Activated CD4-positive, alpha-beta T cell treated with anti-CD3 and anti-CD28 coated beads, Interleukin-2, amount 50 U/mL, for 1 hour (primary cell): ENCODE measurements at regions not wholly inside any gene's neighbourhood (a gene's known extent, or its start where the extent isn't known, plus 50 kb on each side); places are given as distances from the start of the nearest gene placed in this dataset.

ENCODE experiments used
- DNase-seq: peaks from one replicate; pipeline ENCODE4 v3.0.0-alpha.2; 2020

DNA sequence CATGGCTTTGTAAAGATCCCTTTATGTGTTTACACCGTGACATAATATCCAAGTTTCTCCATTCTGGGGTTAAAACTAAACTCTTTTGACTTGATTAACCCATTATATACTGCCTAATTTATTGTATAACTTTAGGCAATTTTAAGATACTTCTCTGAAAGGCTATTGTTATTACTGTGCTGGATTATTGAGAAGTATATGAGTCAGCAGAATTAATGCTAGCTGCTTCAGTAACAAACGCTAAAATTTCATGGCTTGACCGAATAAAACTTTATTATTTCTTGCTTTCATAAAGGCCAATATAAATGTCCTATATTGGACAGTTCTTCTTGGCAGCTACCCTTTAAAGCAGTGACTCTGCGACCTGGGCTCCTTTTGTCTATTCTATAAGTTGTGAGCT, 853.9 kb downstream of the SORCS3 start:
- no peak for DNase-seq

DNA sequence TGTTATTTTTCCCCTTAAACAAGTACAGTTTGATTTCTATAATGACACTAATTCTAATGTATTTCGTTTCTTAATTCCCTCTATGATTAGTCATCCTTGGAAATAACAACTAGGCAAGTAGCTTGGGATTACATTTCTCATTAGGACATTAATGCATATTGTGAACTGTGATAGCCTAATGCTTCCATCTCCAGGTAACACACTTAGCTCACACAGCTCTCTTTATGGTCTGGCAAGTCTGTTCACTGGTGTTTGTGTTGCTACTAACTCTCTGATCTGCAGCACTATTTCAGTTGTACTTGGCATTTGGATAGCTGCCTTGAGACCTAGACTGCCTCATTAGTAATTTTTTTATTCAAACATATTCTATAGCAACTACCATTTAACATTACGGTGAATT, 853.2 kb downstream of the SORCS3 start:
- DNase-seq, result no peak

DNA sequence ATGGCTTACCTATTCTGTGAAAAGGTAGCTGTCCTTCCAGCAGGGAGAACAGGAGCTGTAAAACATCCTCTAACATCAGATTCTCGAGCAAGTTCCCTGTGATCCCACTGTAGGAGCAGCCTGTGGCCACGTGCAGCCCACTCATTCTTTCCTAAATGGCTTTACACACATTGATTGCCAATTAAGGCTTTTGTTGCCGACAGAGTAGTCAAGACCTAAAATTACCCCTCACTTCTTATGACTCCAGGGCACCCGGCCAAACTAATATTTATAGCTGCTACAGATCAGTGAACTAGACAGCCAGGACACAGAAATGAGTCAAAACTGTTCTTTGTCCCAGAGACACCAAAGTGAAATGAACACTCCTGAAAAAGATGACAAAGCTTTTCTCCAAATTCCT, 832.1 kb downstream of the SORCS3 start:
- DNase-seq, result no peak

DNA sequence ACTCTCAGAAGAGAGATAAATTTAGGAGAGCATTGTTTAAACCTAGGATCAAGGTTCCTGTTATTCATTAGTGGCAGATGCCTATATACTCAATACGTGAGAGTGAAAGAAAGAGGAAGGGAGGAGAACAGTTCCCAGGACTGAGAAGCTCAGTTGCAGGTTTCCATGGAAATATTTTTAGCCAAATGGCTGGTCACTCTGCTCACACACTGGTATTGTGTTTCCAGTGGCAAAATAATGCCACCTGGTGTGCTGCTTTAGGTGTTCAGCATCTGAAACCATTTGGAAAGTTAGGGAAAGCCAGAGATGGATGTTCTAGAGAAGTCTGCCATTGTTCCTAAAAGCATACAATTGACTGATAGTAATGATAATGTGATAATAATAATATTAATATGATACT, 827.7 kb downstream of the SORCS3 start:
- DNase-seq, result no peak

DNA sequence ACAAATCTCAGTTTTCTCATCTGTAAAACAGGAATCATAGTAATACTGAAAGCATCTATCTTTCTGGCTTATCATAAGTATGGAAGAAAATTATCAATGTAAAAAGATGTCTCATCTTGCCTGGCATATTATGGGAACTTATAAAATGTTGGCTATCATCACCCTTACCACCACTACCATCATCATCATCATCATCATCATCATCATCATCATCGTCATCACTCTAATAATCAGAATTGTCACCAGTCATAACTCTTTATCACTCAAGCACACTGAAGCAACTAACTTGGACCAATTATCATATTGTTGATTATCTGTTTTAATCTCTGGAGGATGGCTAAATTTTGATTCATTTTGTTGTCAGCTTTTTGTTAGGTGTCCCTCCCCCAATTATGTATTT, 825.4 kb downstream of the SORCS3 start:
- no peak for DNase-seq

DNA sequence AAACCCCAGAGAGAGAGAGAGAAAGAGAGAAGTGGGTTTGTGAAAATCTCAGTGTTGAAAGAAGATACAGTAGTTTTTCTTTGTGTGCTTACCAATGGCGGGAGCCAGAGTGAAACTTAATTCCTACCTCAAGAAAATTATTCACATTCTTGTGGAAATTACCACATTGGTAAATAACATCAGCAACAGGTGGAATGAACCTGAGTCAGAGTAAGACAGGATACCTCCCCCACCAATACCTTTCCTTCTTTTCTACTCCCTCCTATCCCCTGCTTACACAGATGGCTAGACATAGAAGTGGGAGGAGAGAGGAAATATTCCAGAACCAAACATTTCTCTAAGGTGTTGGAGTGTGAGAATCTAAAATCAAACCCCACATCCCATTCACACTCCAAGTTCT, 793.9 kb downstream of the SORCS3 start:
- no peak for DNase-seq

DNA sequence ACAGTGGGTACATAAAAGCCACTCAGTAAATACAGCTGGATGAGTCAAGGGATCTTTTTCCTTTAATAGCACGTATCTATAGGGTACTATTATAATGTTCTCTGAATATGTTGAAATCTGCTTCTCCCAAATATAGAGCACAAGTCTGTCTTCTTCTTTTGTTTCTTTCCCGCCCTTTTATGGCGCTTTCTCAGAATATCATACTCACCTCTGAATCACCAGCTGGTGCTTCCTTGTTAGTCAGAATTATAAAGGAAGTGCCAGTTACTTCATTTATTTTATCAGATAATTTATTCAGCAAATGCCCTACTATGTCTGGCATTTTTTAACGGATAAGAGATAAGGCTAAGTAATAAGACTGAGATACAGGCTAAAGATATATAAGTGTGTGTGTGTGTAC, 772.9 kb downstream of the SORCS3 start:
- no peak for DNase-seq

DNA sequence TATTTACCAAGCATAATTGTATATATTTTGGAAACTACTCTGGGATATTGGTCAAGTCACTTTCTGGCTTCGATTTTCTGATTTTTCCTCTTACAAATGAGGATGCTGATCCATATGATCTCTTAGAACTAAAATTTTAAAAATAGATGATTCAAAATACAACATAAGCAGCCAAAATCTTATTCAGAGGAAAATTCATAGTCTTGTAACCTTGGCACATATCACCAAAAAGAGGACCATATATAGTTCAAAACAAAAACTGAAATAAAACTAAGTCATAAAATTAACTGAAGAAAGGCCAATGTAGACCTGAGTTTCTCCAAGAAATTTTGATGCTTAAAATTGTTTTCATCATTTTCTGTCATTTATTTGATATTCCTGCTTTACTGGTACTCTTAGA, 768.3 kb downstream of the SORCS3 start:
- no peak for DNase-seq

DNA sequence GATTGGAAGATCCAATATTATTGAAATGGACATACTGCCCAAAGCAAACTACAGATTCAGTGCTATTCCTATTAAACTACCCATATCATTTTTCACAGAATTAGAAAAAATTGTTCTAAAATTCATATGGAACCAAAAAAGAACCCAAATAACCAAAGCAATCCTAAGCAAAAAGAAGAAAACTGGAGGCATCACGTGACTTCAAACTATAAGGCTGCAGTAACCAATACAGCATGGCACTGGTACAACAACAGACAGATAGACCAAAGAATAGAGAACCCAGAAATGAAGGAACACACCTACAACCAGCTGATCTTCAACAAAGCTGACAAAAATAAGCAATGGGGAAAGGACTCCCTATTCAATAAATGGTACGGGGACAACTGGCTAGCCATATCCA, 765.4 kb downstream of the SORCS3 start:
- no peak for DNase-seq

DNA sequence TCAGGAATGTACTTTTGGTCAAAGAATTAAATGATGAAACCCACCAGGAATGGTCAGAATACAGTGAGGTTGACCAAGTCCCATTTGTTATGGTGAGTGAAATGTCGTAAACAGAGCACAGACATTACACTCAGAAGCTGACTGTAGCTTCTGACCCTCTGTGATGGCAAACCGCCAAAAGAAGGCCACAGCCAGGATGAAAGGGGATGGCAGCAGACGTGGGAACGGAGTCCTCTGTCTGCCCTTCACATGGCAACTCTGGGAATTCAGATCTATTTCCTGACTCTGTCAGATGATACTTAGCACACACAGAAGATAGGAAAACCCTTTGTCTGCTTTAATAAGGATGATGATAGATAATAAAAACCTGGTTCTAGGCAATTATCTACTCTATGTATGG, 757.1 kb downstream of the SORCS3 start:
- DNase-seq, result no peak

DNA sequence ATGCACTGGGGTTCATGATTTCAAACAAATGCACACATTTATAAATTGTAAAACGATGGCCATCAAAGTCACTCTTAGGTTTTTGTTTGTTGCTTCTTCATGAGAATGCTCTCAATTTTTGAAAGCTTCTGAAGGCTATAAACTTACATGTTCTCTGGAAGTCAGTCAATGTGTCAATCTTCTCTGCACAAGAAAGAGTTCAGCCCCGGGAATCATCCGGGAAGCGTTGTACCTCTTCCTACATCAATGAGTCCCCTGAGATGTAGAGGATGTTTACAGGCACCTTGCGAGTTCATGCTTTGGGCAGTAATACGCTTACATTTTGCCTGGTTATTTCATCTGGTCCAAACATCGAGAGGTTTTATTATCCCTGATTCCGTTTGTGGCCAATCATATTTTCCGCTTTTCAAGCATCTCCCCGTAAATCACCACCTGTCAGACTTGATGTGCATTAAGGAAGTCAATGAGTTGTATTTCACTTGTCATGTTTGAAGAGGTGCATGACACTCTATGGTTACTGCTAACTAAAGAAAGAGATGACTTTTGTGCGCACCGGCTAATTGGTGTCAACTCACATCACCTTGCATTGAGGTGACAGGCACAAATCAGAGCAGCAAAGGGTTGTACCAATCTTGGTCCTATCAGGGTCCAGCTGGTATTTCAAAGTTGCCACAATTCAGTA, 750.7 kb downstream of the SORCS3 start:
- DNase-seq, result no peak

DNA sequence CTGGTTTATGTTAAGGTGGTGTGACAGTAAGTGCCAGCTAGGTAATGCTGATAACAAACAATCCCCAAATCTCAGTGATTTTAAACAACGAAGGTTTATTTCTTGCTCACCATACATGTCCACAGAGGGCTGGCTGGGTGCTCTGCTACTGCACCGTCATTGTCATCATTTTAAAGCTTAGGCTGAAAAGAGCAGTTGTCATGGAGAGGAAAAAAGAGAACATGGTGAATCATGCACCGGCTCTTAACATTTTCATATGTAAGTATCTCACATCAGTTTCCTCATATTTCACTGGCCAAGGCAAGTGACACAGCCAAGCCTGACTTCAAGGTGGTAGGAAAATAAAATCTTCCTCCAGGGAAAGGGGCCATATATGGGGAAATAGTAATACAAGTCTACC, 746.9 kb downstream of the SORCS3 start:
- no peak for DNase-seq

DNA sequence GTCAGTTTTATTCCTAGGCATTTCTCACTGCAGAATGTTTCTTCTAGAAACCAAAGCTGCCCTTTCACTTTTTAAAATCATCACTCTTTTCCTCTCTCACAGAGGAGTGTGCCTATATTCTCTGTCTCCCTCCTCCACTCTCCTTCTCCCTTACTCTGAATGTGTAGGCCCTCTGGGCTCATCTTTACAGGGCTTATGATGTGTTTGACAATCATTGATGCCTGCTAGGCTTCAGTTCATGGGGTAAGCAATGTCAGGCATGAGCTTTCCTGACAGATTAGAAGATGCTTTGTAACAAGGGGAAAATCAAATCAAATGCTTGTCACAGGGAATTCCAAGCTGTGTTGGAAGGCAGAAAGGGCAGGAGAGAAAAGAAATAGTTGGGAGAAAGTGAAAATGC, 742.9 kb downstream of the SORCS3 start:
- DNase-seq, result no peak

DNA sequence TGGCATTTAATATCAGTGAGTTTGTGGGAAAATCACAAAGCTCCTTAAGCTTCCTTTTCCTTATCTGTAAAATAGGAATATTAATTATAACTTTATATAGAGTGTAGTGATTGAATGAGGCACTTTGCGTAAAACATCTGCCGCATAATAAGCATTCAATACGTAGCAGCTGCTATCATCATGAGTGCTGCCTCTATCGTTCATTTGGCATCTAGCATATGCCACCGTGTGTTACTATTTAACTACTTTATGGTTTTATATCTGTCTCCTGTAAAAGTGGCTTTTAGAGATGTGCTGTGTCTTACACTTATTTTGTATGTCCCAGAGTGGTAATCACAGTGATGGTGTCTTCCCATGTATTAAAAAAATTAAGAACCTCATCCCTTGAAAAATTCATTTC, 729.6 kb downstream of the SORCS3 start:
- DNase-seq, result no peak

DNA sequence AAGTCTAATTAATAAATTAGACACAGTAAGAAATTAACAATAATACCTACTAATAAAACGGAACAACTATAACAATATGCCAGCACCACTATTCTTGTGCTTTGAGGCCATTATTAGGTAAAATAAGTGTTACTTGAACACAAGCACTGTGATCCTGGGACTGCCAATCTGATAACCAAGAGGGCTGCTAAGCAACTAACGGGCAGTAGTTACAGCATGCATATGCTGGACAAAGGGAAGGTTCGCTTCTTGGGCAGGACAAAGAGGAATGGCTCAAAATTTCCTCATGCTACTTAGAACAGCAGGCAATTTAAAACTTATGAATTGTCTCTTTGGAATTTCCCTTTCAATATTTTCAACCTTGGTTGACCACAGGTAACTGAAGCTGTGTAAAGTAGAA, 718.6 kb downstream of the SORCS3 start:
- DNase-seq, result no peak

DNA sequence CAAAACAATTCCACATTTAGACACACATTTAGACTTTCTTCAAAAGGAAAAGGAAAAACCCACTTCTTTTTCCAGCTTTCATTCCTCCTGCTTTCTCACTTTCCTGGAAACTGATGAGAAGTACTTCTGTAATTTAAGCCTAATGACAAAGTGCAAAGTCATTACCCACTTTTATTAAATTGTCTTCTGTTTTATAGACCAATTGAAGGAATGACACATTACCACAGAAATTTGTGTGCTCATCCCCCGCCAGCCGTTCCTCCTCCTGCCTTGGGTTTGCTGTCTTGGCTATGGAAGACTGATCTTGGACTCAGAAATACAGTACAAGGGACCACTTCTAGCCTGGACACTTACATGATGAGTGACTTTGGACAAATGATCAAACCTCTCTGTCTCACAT, 717.8 kb downstream of the SORCS3 start:
- no peak for DNase-seq

DNA sequence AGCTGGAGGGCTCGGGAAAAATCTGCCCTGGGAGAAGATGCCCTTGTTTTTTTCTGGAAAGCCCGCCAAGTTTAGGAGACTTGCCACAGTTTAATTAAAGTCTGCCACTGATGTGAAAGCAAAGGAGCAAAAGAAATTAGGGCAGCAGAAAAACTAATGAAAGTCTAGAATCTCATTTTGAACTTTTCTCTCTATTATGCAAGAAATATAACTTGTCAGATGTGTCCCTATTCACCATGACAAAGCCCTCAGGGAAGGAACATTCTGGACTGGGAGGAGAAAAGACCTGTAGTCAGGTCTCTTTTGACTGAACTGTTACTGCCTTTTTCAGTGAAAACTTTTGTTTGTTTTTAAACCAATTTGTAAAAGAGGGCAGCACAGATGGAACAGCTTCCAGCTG, 715.5 kb downstream of the SORCS3 start:
- DNase-seq, result no peak

DNA sequence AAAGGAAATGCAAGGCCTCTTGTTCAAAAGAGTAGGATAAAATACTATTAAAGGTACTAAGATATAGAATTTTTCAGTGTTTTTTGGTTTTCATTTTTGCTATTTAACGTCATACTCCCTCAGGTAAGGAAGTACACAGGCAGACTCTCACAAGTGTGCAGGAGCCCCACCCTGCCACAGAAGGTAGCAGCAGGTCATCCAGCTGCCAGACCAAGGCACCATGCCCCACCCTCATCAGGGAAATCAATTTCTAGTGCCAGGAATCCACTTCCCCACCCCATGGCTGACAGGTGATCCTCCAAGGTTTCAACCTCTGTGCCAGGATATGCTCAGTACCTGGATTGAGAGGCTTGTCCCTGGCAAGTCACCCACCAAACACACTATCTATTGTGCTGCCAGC, 712.9 kb downstream of the SORCS3 start:
- DNase-seq, result no peak

DNA sequence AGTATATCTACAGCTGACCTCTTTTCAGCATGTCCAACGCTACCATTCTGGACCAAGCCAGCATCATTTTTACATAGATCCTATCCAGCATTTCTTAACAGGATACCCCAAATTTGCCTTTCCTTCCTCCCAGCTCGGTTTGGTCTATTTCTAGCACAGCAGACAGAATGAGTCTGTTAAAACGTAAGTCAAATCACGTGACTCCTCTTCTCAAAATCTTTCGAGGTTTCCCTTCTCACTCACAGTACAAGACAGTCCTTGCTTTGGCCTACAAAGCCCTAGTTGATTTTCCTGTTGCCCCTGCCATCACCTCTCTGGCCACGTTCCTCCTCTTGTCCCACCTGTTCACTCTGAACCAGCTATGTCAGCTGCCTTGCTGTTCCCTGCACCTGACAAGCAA, 711.7 kb downstream of the SORCS3 start:
- DNase-seq, result no peak

DNA sequence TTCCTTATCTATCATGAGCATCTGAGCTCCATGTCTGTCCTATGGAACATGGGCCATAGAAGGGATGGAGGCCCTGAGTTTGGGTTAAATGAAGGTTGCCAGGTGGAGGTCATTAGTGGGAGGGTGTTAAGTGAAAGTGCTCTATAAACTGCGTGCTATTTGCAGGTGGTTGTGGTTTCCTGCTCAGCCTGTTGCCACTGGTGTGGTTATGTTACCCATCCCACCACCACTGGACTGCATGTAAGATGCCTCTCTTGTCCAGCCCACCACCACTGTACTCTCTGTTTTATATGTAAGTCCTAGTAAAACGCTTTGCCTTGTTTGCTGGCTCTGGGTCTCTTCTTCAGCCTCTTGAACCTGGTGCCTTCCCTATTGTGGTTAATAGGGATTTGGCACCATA, 711.2 kb downstream of the SORCS3 start:
- no peak for DNase-seq

DNA sequence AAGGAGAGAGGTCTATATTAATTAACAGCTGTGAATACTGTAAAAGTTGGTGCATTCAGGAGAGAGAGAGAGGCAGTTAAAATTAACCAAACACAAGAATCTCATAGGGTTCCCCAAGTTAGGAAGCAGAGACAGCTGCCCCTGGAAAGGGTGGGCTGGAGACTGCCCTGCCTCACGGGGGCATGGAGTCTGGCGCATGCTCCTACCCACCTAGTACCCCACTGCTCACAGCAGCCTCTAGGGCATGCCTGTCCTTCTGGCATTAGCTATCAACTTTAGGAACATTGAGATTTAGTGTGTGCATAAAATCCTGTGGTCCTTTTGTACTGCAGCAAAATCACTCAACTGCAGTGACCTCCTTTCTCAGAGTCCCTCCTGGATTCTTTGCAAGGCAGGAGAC, 710.1 kb downstream of the SORCS3 start:
- DNase-seq, result no peak

DNA sequence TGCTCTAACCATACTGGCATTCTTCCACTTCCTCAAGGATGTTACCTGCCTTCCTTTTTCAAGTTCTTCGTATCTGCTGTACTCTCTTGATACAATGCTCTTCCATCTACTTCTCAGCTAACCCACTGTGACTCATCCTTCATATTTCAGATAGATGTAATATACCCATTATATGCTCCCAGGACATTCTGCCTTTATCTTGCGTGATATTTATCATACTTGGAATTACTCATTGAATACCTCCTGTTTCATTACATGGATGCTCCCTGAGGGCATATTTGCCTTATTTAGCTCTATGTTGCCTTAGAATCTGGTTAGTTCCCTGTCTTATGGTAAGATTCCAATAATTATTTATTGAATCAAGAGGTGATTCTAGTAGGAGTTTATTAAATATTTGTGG, 706.4 kb downstream of the SORCS3 start:
- no peak for DNase-seq

DNA sequence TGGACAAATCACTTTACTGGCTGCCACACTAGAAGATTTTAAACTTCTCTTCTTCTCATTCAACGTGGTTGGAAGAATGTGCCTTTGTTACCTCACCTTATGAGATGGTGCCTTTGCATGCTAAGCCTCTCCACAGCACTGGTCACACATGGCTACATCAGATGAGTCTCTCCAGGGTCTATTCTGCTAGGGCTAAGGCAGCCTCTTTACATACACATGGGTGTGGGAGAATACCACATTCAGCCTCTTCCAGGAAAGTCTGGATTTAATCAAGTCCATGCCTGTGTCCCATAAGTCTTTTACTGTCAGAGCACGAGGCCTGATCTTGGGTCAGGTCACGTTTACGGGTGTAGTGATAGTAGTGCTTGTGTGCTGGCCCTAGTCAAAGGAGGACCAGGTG, 701.5 kb downstream of the SORCS3 start:
- no peak for DNase-seq

DNA sequence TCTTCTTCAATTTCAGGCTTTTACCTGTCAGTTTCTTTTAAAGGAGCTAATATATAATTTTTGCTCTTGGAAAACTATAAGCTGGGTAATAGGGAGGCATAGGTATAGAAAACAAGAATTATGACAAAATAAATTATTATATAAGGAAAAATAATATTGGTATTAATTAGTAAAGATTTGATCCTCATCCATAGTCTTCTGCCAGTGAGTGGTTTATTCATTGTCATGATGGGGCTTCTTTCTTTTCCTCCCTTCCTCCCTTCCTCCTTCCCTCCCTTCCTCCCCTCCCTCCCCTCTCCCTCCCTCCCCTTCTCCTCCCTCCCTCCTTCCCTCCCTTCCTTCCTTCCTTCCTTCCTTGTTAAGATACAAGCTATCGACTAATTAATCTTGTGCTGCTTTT, 698.6 kb downstream of the SORCS3 start:
- no peak for DNase-seq

DNA sequence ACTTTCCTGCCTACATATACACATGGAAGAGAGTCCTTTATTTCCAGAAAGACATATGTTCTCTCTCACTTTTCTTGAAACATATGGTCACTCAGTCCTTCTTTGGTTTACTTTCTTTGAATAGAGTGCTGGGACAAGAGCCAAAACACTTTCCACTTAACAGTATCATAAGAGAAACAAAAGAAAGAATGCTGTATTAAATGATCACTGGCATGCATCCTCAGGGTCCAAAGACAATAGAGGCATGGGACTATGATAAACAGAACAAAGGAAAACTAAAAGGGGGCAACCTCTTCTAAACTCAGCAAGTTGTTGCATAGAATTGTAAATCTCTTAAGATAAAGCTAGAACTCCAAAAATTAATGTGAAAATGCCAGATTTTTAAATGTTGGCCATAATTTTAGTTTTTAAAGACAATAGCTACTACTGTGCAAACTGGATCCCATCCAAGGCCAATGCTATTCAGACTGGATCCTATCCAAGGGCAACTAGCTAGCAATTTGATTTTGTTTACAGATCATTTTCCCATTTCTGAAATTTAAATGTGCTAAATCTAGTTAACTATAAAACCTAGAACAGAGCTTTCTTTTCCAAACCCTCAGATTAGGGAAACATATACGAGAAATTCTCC, 687.5 kb downstream of the SORCS3 start:
- no peak for DNase-seq
